Loucy (cell line): ENCODE measurements at regions not wholly inside any gene's neighbourhood (a gene's known extent, or its start where the extent isn't known, plus 50 kb on each side); places are given as distances from the start of the nearest gene placed in this dataset.

Experiments used
- H2AFZ ChIP-seq: fragments of 200-600 bp; sonication (generic); 2 replicates; pipeline ENCODE4 v1.6.0; 2016; ENCODE audit warnings: antibody characterized with exemption, mild to moderate bottlenecking, low read length, moderate library complexity
- H3F3A ChIP-seq: fragments of 200-600 bp; 2 replicates; pipeline ENCODE4 v1.6.0; 2016; ENCODE audit warnings: antibody characterized with exemption, low read depth, mild to moderate bottlenecking
- H3K27me3 ChIP-seq: fragments of 200-600 bp; sonication (generic); 2 replicates; pipeline ENCODE4 v1.6.1; 2014; ENCODE audit warnings: low read length, mild to moderate bottlenecking; ENCODE audit not compliant: insufficient read depth, poor library complexity, severe bottlenecking
- H3K36me3 ChIP-seq: fragments of 200-600 bp; sonication (generic); 2 replicates; pipeline ENCODE4 v1.6.1; 2016; ENCODE audit warnings: low read length; ENCODE audit not compliant: insufficient read depth
- H3K4me1 ChIP-seq: fragments of 200-600 bp; sonication (generic); 2 replicates; pipeline ENCODE4 v1.5.1; 2014; ENCODE audit warnings: low read length, mild to moderate bottlenecking; ENCODE audit not compliant: insufficient read depth, poor library complexity, severe bottlenecking
- H3K4me2 ChIP-seq: fragments of 200-600 bp; sonication (generic); 2 replicates; pipeline ENCODE4 v1.6.0; 2014; ENCODE audit warnings: antibody characterized with exemption, low read length, low read depth, mild to moderate bottlenecking; ENCODE audit not compliant: poor library complexity, severe bottlenecking
- H3K4me3 ChIP-seq: fragments of 200-600 bp; sonication (generic); 2 replicates; pipeline ENCODE4 v1.5.1; 2014; ENCODE audit warnings: low read length, mild to moderate bottlenecking, mixed read lengths; ENCODE audit not compliant: poor library complexity, severe bottlenecking
- H3K79me2 ChIP-seq: fragments of 200-600 bp; sonication (generic); 2 replicates; pipeline ENCODE4 v1.6.1; 2014; ENCODE audit warnings: low read length; ENCODE audit not compliant: insufficient read depth
- H3K9ac ChIP-seq: fragments of 200-600 bp; sonication (generic); 2 replicates; pipeline ENCODE4 v1.6.0; 2014; ENCODE audit warnings: mild to moderate bottlenecking, low read depth, low read length, moderate library complexity; ENCODE audit not compliant: poor library complexity, severe bottlenecking
- H3K9me2 ChIP-seq: fragments of 200-600 bp; sonication (generic); replicated peaks from 2 replicates; pipeline ENCODE4 v1.6.1; 2016; ENCODE audit warnings: low read depth, low read length, mixed read lengths
- H3K9me3 ChIP-seq: fragments of 200-600 bp; sonication (generic); 2 replicates; pipeline ENCODE4 v1.6.1; 2014; ENCODE audit warnings: mild to moderate bottlenecking, antibody characterized with exemption, low read length, low read depth; ENCODE audit not compliant: insufficient read depth
- H4K20me1 ChIP-seq: fragments of 200-600 bp; sonication (generic); 2 replicates; pipeline ENCODE4 v1.6.0; 2014; ENCODE audit warnings: antibody characterized with exemption, low read length, mild to moderate bottlenecking; ENCODE audit not compliant: insufficient read depth, poor library complexity, severe bottlenecking
- CTCF ChIP-seq: fragments of 200-600 bp; sonication (generic); conservative IDR thresholded peaks from 2 replicates; pipeline ENCODE4 v1.5.1; 2014; ENCODE audit warnings: mild to moderate bottlenecking, antibody characterized with exemption, low read length
- EZH2phosphoT487 ChIP-seq: fragments of 200-600 bp; IDR thresholded peaks from 2 replicates; pipeline ENCODE4 v1.6.1; 2018; ENCODE audit warnings: antibody characterized with exemption, mild to moderate bottlenecking, moderate library complexity, borderline replicate concordance

GRCh38 chr5:171714261-171714660, 71.4 kb upstream of the SMIM23 start:
- H2AFZ ChIP-seq, result no peak overlapping the region
- no peak overlapping the region for H3K4me3 ChIP-seq
- no peaks in the 10 kb centered on the region for H3K4me1 ChIP-seq
- H3K9me3 ChIP-seq, result no peaks in the 10 kb centered on the region
- H3K79me2 ChIP-seq, result no peaks in the 10 kb centered on the region
- H3K36me3 ChIP-seq, result no peaks in the 10 kb centered on the region
- H3K9me2 ChIP-seq, result no peaks in the 10 kb centered on the region
- H3K9ac ChIP-seq, result no peak overlapping the region
- H4K20me1 ChIP-seq, result no peaks in the 10 kb centered on the region
- no peaks in the 10 kb centered on the region for H3F3A ChIP-seq
- no peak overlapping the region for H3K4me2 ChIP-seq
- no peak for TF ChIP-seq EZH2phosphoT487
- H3K27me3 ChIP-seq, result no peaks in the 10 kb centered on the region

GRCh38 chr5:171714851-171715250, 70.8 kb upstream of the SMIM23 start:
- no peaks in the 10 kb centered on the region for H3K27me3 ChIP-seq
- TF ChIP-seq CTCF (no peak), EZH2phosphoT487 (no peak)
- no peaks in the 10 kb centered on the region for H3K9me3 ChIP-seq

GRCh38 chr5:171715551-171715950, 70.1 kb upstream of the SMIM23 start:
- Histone ChIP-seq H2AFZ (no peak overlapping the region), H3K36me3 (no peaks in the 10 kb centered on the region), H3K9me3 (no peaks in the 10 kb centered on the region), H3K4me1 (no peaks in the 10 kb centered on the region), H3K9ac (no peak overlapping the region), H3K79me2 (no peaks in the 10 kb centered on the region), H3K4me3 (no peak overlapping the region), H4K20me1 (no peaks in the 10 kb centered on the region), H3F3A (no peaks in the 10 kb centered on the region), H3K4me2 (no peak overlapping the region), H3K27me3 (no peaks in the 10 kb centered on the region), H3K9me2 (no peaks in the 10 kb centered on the region)
- TF ChIP-seq CTCF (no peak), EZH2phosphoT487 (no peak)

More at GRCh38 chr5:171714851-171715250, 70.8 kb upstream of the SMIM23 start:
- Histone ChIP-seq H4K20me1 (no peaks in the 10 kb centered on the region), H3F3A (no peaks in the 10 kb centered on the region), H3K79me2 (no peaks in the 10 kb centered on the region), H3K36me3 (no peaks in the 10 kb centered on the region), H2AFZ (no peak overlapping the region), H3K4me1 (no peaks in the 10 kb centered on the region), H3K4me2 (no peak overlapping the region), H3K4me3 (no peak overlapping the region), H3K9me2 (no peaks in the 10 kb centered on the region), H3K9ac (no peak overlapping the region)

GRCh38 chr5:171720086-171720485, 65.5 kb upstream of the SMIM23 start:
- no peaks in the 10 kb centered on the region for H3K36me3 ChIP-seq
- no peak overlapping the region for H2AFZ ChIP-seq
- no peak overlapping the region for H3K4me3 ChIP-seq
- H3K4me1 ChIP-seq, result no peaks in the 10 kb centered on the region
- TF ChIP-seq EZH2phosphoT487, result no peak
- TF ChIP-seq CTCF, result no peak
- H3K27me3 ChIP-seq, result no peaks in the 10 kb centered on the region
- no peak overlapping the region for H3K4me2 ChIP-seq
- no peaks in the 10 kb centered on the region for H3K79me2 ChIP-seq
- H4K20me1 ChIP-seq, result no peaks in the 10 kb centered on the region
- no peaks in the 10 kb centered on the region for H3K9me3 ChIP-seq
- H3K9me2 ChIP-seq, result no peaks in the 10 kb centered on the region
- H3K9ac ChIP-seq, result no peak overlapping the region
- no peaks in the 10 kb centered on the region for H3F3A ChIP-seq
